ENCODE measurements at regions not wholly inside any gene's neighbourhood (a gene's known extent, or its start where the extent isn't known, plus 50 kb on each side); places are given as distances from the start of the nearest gene placed in this dataset.

DNA sequence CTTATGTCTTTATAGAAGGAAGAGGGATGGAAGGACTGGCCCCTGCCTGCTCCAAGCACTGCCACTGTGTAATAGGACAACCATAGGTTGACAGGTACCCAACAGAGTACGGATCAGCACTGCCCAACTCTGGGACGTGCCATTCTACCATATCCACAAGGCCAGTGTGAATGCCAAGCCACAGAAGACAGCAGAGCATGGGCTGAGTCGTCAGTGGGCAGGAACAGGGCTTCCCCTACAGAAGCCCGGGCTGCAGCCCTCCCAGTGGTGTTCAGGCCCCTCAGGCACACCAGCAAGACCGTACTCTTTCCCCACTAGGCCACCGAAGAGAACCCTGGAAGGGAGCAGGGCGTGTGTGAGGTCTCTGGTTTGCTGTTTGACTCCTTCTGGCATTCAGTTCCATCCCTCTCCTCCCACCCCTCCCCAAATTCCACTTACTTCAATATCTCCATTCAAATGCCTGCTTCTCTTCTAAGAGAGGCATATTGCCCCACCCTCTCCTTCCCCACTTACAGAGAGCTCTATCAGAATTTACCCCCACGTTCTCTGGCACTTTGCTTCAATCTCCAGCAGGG, 209.4 kb downstream of the FOXO1 start:
- TF ChIP-seq, protein P1, sequence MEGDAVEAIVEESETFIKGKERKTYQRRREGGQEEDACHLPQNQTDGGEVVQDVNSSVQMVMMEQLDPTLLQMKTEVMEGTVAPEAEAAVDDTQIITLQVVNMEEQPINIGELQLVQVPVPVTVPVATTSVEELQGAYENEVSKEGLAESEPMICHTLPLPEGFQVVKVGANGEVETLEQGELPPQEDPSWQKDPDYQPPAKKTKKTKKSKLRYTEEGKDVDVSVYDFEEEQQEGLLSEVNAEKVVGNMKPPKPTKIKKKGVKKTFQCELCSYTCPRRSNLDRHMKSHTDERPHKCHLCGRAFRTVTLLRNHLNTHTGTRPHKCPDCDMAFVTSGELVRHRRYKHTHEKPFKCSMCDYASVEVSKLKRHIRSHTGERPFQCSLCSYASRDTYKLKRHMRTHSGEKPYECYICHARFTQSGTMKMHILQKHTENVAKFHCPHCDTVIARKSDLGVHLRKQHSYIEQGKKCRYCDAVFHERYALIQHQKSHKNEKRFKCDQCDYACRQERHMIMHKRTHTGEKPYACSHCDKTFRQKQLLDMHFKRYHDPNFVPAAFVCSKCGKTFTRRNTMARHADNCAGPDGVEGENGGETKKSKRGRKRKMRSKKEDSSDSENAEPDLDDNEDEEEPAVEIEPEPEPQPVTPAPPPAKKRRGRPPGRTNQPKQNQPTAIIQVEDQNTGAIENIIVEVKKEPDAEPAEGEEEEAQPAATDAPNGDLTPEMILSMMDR (IDR thresholded peaks at IDR 0.05): no peak
- no peak for TF ChIP-seq POLR2A (IDR thresholded peaks at IDR 0.05)
- no peak for TF ChIP-seq POLR2AphosphoS5 (IDR thresholded peaks at IDR 0.05)

Data from breast epithelium (tissue), 3 donors.